ENCODE measurements at regions not wholly inside any gene's neighbourhood (a gene's known extent, or its start where the extent isn't known, plus 50 kb on each side); places are given as distances from the start of the nearest gene placed in this dataset.

DNA sequence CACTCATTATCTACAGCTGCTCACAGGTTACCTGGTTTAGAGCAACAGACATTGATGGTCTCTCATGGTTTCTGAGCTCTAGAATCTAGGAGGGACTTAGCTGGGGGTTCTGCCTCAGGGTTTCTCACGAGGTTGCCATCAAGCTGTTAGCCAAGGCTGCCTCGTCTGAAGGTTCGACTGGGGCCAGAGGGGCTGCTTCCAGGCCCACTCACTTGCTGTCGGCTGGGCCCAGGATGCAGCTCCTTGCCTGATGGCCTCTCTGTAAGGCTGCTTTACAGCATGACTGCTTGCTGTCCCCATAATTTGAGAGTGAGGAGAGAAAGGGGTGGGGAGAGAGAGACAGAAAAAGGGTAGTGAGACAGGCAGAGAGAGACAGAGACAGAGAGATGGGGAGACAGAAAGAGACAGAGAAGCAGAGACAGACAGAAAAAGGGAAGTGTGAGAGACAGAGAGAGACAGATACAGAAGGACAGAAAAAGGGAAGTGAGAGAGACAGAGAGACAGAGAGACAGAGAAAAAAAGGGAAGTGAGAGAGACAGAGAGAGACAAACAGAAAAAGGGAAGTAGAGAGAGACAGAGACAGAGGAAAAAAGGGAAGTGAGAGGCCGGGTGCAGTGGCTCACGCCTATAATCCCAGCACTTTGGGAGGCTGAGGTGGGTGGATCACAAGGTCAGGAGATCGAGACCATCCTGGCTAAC, 106.8 kb upstream of the C1orf174 start:
- TF ChIP-seq EZH2phosphoT487 (IDR thresholded peaks at IDR 0.05; ENCODE audit: borderline replicate concordance, low read length) (no peak), CTCF (IDR thresholded peaks at IDR 0.05; ENCODE audit: low read depth, low read length, poor library complexity, severe bottlenecking) (no peak)

Measured in DOHH2 (cell line).